Heart left ventricle (tissue), 13 donors: ENCODE measurements at regions not wholly inside any gene's neighbourhood (a gene's known extent, or its start where the extent isn't known, plus 50 kb on each side); places are given as distances from the start of the nearest gene placed in this dataset.

Source experiments
- CTCF ChIP-seq, 12 donors: fragments of 200-600 bp; sonication (generic) in 4 of 12; IDR thresholded peaks; one replicate each; pipeline versions ENCODE4 v1.5.0 to v1.8.0; 2018 to 2022; ENCODE audit warnings: antibody characterized with exemption in 12 of 12, mild to moderate bottlenecking in 5 of 12
- POLR2A ChIP-seq, 2 donors: fragments of 450-650 bp; IDR thresholded peaks; one replicate each; pipeline ENCODE4 v1.6.1; 2017; ENCODE audit warnings: antibody characterized with exemption in 2 of 2, mild to moderate bottlenecking in 2 of 2, moderate library complexity in 2 of 2
- donor health status: ischemic (EF 13 %, LVEDD 7.1; RV severe dilation, severe dysfunction).
- donor health status: DM: no; HTN: yes; CAD: no.
- donor health status: DM: no; HTN: no; CAD: no.
- donor health status: ischemic (EF 25% LVEDD 6.9; RV normal size, moderate dysfunction).
- donor health status: ischemic (EF 25% LVEDD 5.7; RV mildly dilated, moderate dysfunction).
- donor health status: ischemic (EF 35%, LVEDD 5.7; RV mildly dilated, moderate dysfunction).
- donor health status: nonischemic (EF 11% LVEDD 7.7; RV severe dilation, severe dysfunction).
- donor health status: DM: yes; HTN: yes; CAD: no.
- donor health status: PGD.
- donor health status: ischemic (EF 29% LVEDD 5.4; RV normal size, mild dysfunction).
- donor health status: nonischemic (EF 23%, LVEDD 6.1; RV moderate dilation, normal function).

GRCh38 chr2:14843507-14844204 lies 211.1 kb downstream of the LRATD1 start:
- TF ChIP-seq CTCF (IDR thresholded peaks at IDR 0.05) (no peak), POLR2A (IDR thresholded peaks at IDR 0.05) (no peak)
